ENCODE measurements at regions not wholly inside any gene's neighbourhood (a gene's known extent, or its start where the extent isn't known, plus 50 kb on each side); places are given as distances from the start of the nearest gene placed in this dataset.

GRCh38 chr10:1942478-1942877, 205.2 kb upstream of the ADARB2 start:
- H4K20me1 ChIP-seq (ENCODE audit: control insufficient read depth, insufficient read depth, low read length, poor library complexity, severe bottlenecking): no peaks in the 10 kb centered on the region
- H3K27ac ChIP-seq (ENCODE audit: low read length in 2 of 2): peak overlapping the region in 1 of 2 donors; percentile 8
- Mint-ChIP-seq H3K9me3 (ENCODE audit: insufficient read depth) (peaks cover 6% of the 10 kb centered on the region), H3K4me3 (no peak overlapping the region), H3K27ac (peak overlapping the region; percentile 2), H3K4me1 (peaks cover 27% of the 10 kb centered on the region), H3K27me3 (no peaks in the 10 kb centered on the region)
- intact Hi-C loops (cut with micrococcal nuclease): no loop called here
- TF ChIP-seq, protein P1, sequence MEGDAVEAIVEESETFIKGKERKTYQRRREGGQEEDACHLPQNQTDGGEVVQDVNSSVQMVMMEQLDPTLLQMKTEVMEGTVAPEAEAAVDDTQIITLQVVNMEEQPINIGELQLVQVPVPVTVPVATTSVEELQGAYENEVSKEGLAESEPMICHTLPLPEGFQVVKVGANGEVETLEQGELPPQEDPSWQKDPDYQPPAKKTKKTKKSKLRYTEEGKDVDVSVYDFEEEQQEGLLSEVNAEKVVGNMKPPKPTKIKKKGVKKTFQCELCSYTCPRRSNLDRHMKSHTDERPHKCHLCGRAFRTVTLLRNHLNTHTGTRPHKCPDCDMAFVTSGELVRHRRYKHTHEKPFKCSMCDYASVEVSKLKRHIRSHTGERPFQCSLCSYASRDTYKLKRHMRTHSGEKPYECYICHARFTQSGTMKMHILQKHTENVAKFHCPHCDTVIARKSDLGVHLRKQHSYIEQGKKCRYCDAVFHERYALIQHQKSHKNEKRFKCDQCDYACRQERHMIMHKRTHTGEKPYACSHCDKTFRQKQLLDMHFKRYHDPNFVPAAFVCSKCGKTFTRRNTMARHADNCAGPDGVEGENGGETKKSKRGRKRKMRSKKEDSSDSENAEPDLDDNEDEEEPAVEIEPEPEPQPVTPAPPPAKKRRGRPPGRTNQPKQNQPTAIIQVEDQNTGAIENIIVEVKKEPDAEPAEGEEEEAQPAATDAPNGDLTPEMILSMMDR (IDR thresholded peaks at IDR 0.05): no peak
- no peak for TF ChIP-seq EZH2 (IDR thresholded peaks at IDR 0.05; ENCODE audit: borderline replicate concordance, insufficient read depth, low read depth, low read length, poor library complexity, severe bottlenecking)
- POLR2A ChIA-PET: no interaction called here
- H3K4me2 ChIP-seq (replicated peaks; ENCODE audit: low read depth, low read length, poor library complexity, severe bottlenecking): no peak overlapping the region
- H3K9me3 ChIP-seq (ENCODE audit: control extremely low read depth in 1 of 3, control insufficient read depth in 2 of 3, insufficient read depth in 1 of 3, low read length in 2 of 3): peaks cover 0 to 11% (median 0%) of the 10 kb centered on the region in 3 donors
- DNase-seq (peak; percentile 37), ATAC-seq (ENCODE audit: low read depth) (no peak)
- no peak overlapping the region for H3K4me3 ChIP-seq (ENCODE audit: control extremely low read depth in 1 of 5, extremely low read depth in 1 of 5, insufficient read depth in 1 of 5, low read depth in 2 of 5, low read length in 4 of 5)
- H2AFZ ChIP-seq (ENCODE audit: insufficient read depth, low read depth, low read length, poor library complexity, severe bottlenecking): no peak overlapping the region
- no peak overlapping the region for H3K9ac ChIP-seq (ENCODE audit: low read length)
- no peaks in the 10 kb centered on the region for H3K36me3 ChIP-seq (replicated peaks in 1 of 2; ENCODE audit: control extremely low read depth in 1 of 2, control insufficient read depth in 1 of 2, extremely low read depth in 1 of 2, insufficient read depth in 2 of 2, low read length in 1 of 2)
- H3K27me3 ChIP-seq (replicated peaks in 1 of 4; ENCODE audit: control extremely low read depth in 1 of 4, control insufficient read depth in 3 of 4, insufficient read depth in 4 of 4, low read length in 3 of 4): no peaks in the 10 kb centered on the region
- CTCF ChIA-PET: no interaction called here
- H3K4me1 ChIP-seq (ENCODE audit: control insufficient read depth in 2 of 2, insufficient read depth in 2 of 2, low read length in 2 of 2): peaks cover 33 to 38% of the 10 kb centered on the region in 2 donors
- no peaks in the 10 kb centered on the region for H3K79me2 ChIP-seq (ENCODE audit: control insufficient read depth, insufficient read depth, low read length)
- 59% methylated on average over 6 of the region's 7 CpGs for WGBS (ENCODE audit: insufficient coverage)

GRCh38 chr10:1939016-1939415, 201.7 kb upstream of the ADARB2 start:
- ATAC-seq (ENCODE audit: low read depth): peak; percentile 80
- H3K27me3 ChIP-seq (replicated peaks in 1 of 4; ENCODE audit: control extremely low read depth in 1 of 4, control insufficient read depth in 3 of 4, insufficient read depth in 4 of 4, low read length in 3 of 4): no peaks in the 10 kb centered on the region
- peaks cover 0 to 11% (median 0%) of the 10 kb centered on the region in 3 donors for H3K9me3 ChIP-seq (ENCODE audit: control extremely low read depth in 1 of 3, control insufficient read depth in 2 of 3, insufficient read depth in 1 of 3, low read length in 2 of 3)
- H3K27me3 Mint-ChIP-seq: no peaks in the 10 kb centered on the region
- intact Hi-C loops (cut with micrococcal nuclease): loop anchor here (10.0 kb wide), 1 partner anchor 514 kb away; no protein-coding TSS in a partner anchor
- peak overlapping the region; percentile 79 for H3K4me3 Mint-ChIP-seq
- no peak overlapping the region for H3K4me3 ChIP-seq (ENCODE audit: control extremely low read depth in 1 of 5, extremely low read depth in 1 of 5, insufficient read depth in 1 of 5, low read depth in 2 of 5, low read length in 4 of 5)
- H3K4me1 ChIP-seq (ENCODE audit: control insufficient read depth in 2 of 2, insufficient read depth in 2 of 2, low read length in 2 of 2): peaks cover 33 to 44% of the 10 kb centered on the region in 2 donors
- no peaks in the 10 kb centered on the region for H3K36me3 ChIP-seq (replicated peaks in 1 of 2; ENCODE audit: control extremely low read depth in 1 of 2, control insufficient read depth in 1 of 2, extremely low read depth in 1 of 2, insufficient read depth in 2 of 2, low read length in 1 of 2)
- WGBS (ENCODE audit: insufficient coverage): 15% methylated on average over 12 of the region's 17 CpGs
- H4K20me1 ChIP-seq (ENCODE audit: control insufficient read depth, insufficient read depth, low read length, poor library complexity, severe bottlenecking): no peaks in the 10 kb centered on the region
- no peak for TF ChIP-seq EZH2 (IDR thresholded peaks at IDR 0.05; ENCODE audit: borderline replicate concordance, insufficient read depth, low read depth, low read length, poor library complexity, severe bottlenecking)
- TF ChIP-seq, protein P1 (IDR thresholded peaks at IDR 0.05): no peak
- H3K9ac ChIP-seq (ENCODE audit: low read length): peak overlapping the region; percentile 42
- no peaks in the 10 kb centered on the region for H3K79me2 ChIP-seq (ENCODE audit: control insufficient read depth, insufficient read depth, low read length)
- ChIA-PET CTCF (no interaction called here), POLR2A (no interaction called here)
- peak; percentile 90 for DNase-seq
- peak overlapping the region; percentile 88 for H3K27ac Mint-ChIP-seq
- H3K4me2 ChIP-seq (replicated peaks; ENCODE audit: low read depth, low read length, poor library complexity, severe bottlenecking): peak overlapping the region; percentile 65
- peak overlapping the region; percentile 89 to 91 for H3K27ac ChIP-seq (ENCODE audit: low read length in 2 of 2)
- H3K4me1 Mint-ChIP-seq: peaks cover 27% of the 10 kb centered on the region
- H2AFZ ChIP-seq (ENCODE audit: insufficient read depth, low read depth, low read length, poor library complexity, severe bottlenecking): peak overlapping the region; percentile 39
- H3K9me3 Mint-ChIP-seq (ENCODE audit: insufficient read depth): peaks cover 2% of the 10 kb centered on the region

Measured in B cell (primary cell).